ENCODE measurements at regions not wholly inside any gene's neighbourhood (a gene's known extent, or its start where the extent isn't known, plus 50 kb on each side); places are given as distances from the start of the nearest gene placed in this dataset.

- peak; percentile 41 for FAIRE-seq
These were observed 116.3 kb upstream of the TCF21 start for GRCh38 chr6:133772567-133772966.

GRCh38 chr6:133773776-133774175, 115.1 kb upstream of the TCF21 start:
- peak overlapping the region; percentile 35 for H3K27ac ChIP-seq (ENCODE audit: low read depth, low read length)
- no peaks in the 10 kb centered on the region for H3K9me3 ChIP-seq (ENCODE audit: insufficient read depth, low read depth, low read length)
- no peaks in the 10 kb centered on the region for H3K79me2 ChIP-seq (ENCODE audit: insufficient read depth, low read length)
- TF ChIP-seq CTCF (IDR thresholded peaks at IDR 0.05; ENCODE audit: insufficient read depth, low read depth, low read length) (no peak), EZH2 (IDR thresholded peaks at IDR 0.05; ENCODE audit: insufficient read depth, low read length) (no peak)
- DNase-seq (ENCODE audit: low read depth) = no peak
- Mint-ChIP-seq H3K36me3 (ENCODE audit: low read depth, unreplicated experiment) (peaks cover 2% of the 10 kb centered on the region), H3K27ac (ENCODE audit: unreplicated experiment) (peak overlapping the region; percentile 97), H3K4me1 (ENCODE audit: low read depth, unreplicated experiment) (peaks cover 35% of the 10 kb centered on the region), H3K9me3 (ENCODE audit: unreplicated experiment) (peaks cover 8% of the 10 kb centered on the region), H3K27me3 (ENCODE audit: low read depth, unreplicated experiment) (no peaks in the 10 kb centered on the region), H3K4me3 (ENCODE audit: unreplicated experiment) (peak overlapping the region; percentile 52)
- H3K4me1 ChIP-seq (ENCODE audit: insufficient read depth, low read length) = peaks cover 15% of the 10 kb centered on the region
- no peak overlapping the region for H3K4me2 ChIP-seq (ENCODE audit: low read length)
- no peak for FAIRE-seq
- H3K9ac ChIP-seq (ENCODE audit: low read length) = no peak overlapping the region
- H3K4me3 ChIP-seq (ENCODE audit: insufficient read depth, low read depth, low read length) = no peak overlapping the region
- no peaks in the 10 kb centered on the region for H3K27me3 ChIP-seq (ENCODE audit: insufficient read depth, low read length)
- H4K20me1 ChIP-seq (ENCODE audit: insufficient read depth, low read length) = no peaks in the 10 kb centered on the region
- no peaks in the 10 kb centered on the region for H3K36me3 ChIP-seq (ENCODE audit: insufficient read depth, low read length)
- H2AFZ ChIP-seq (ENCODE audit: low read depth, low read length) = peak overlapping the region; percentile 67

More at GRCh38 chr6:133772567-133772966, 116.3 kb upstream of the TCF21 start:
- H3K27me3 Mint-ChIP-seq (ENCODE audit: low read depth, unreplicated experiment) = no peaks in the 10 kb centered on the region
- H3K4me3 Mint-ChIP-seq (ENCODE audit: unreplicated experiment) = no peak overlapping the region
- Histone ChIP-seq H3K4me2 (ENCODE audit: low read length) (no peak overlapping the region), H3K36me3 (ENCODE audit: insufficient read depth, low read length) (no peaks in the 10 kb centered on the region), H2AFZ (ENCODE audit: low read depth, low read length) (no peak overlapping the region), H3K9me3 (ENCODE audit: insufficient read depth, low read depth, low read length) (no peaks in the 10 kb centered on the region), H3K79me2 (ENCODE audit: insufficient read depth, low read length) (no peaks in the 10 kb centered on the region), H3K9ac (ENCODE audit: low read length) (no peak overlapping the region), H4K20me1 (ENCODE audit: insufficient read depth, low read length) (no peaks in the 10 kb centered on the region), H3K4me1 (ENCODE audit: insufficient read depth, low read length) (peaks cover 18% of the 10 kb centered on the region), H3K27ac (ENCODE audit: low read depth, low read length) (no peak overlapping the region), H3K4me3 (ENCODE audit: insufficient read depth, low read depth, low read length) (no peak overlapping the region), H3K27me3 (ENCODE audit: insufficient read depth, low read length) (no peaks in the 10 kb centered on the region)
- TF ChIP-seq EZH2 (IDR thresholded peaks at IDR 0.05; ENCODE audit: insufficient read depth, low read length) (no peak), CTCF (IDR thresholded peaks at IDR 0.05; ENCODE audit: insufficient read depth, low read depth, low read length) (no peak)
- H3K27ac Mint-ChIP-seq (ENCODE audit: unreplicated experiment) = no peak overlapping the region
- no peak for DNase-seq (ENCODE audit: low read depth)
- H3K4me1 Mint-ChIP-seq (ENCODE audit: low read depth, unreplicated experiment) = peaks cover 37% of the 10 kb centered on the region
- peaks cover 2% of the 10 kb centered on the region for H3K36me3 Mint-ChIP-seq (ENCODE audit: low read depth, unreplicated experiment)
- H3K9me3 Mint-ChIP-seq (ENCODE audit: unreplicated experiment) = peaks cover 8% of the 10 kb centered on the region

GRCh38 chr6:133774356-133774755, 114.6 kb upstream of the TCF21 start:
- DNase-seq (ENCODE audit: low read depth) = peak; percentile 61
- peak overlapping the region; percentile 67 for H2AFZ ChIP-seq (ENCODE audit: low read depth, low read length)
- peak overlapping the region; percentile 15 for H3K4me2 ChIP-seq (ENCODE audit: low read length)
- Mint-ChIP-seq H3K9me3 (ENCODE audit: unreplicated experiment) (peaks cover 8% of the 10 kb centered on the region), H3K4me1 (ENCODE audit: low read depth, unreplicated experiment) (peaks cover 30% of the 10 kb centered on the region), H3K27me3 (ENCODE audit: low read depth, unreplicated experiment) (no peaks in the 10 kb centered on the region), H3K36me3 (ENCODE audit: low read depth, unreplicated experiment) (peaks cover 2% of the 10 kb centered on the region), H3K27ac (ENCODE audit: unreplicated experiment) (peak overlapping the region; percentile 97), H3K4me3 (ENCODE audit: unreplicated experiment) (peak overlapping the region; percentile 52)
- H3K4me1 ChIP-seq (ENCODE audit: insufficient read depth, low read length) = peaks cover 10% of the 10 kb centered on the region
- no peaks in the 10 kb centered on the region for H4K20me1 ChIP-seq (ENCODE audit: insufficient read depth, low read length)
- no peaks in the 10 kb centered on the region for H3K27me3 ChIP-seq (ENCODE audit: insufficient read depth, low read length)
- H3K27ac ChIP-seq (ENCODE audit: low read depth, low read length) = peak overlapping the region; percentile 35
- TF ChIP-seq EZH2 (IDR thresholded peaks at IDR 0.05; ENCODE audit: insufficient read depth, low read length) (no peak), CTCF (IDR thresholded peaks at IDR 0.05; ENCODE audit: insufficient read depth, low read depth, low read length) (no peak)
- FAIRE-seq = peak; percentile 23
- H3K9me3 ChIP-seq (ENCODE audit: insufficient read depth, low read depth, low read length) = no peaks in the 10 kb centered on the region
- no peak overlapping the region for H3K9ac ChIP-seq (ENCODE audit: low read length)
- no peaks in the 10 kb centered on the region for H3K36me3 ChIP-seq (ENCODE audit: insufficient read depth, low read length)
- H3K79me2 ChIP-seq (ENCODE audit: insufficient read depth, low read length) = no peaks in the 10 kb centered on the region
- no peak overlapping the region for H3K4me3 ChIP-seq (ENCODE audit: insufficient read depth, low read depth, low read length)
